K562 (cell line): ENCODE measurements at regions not wholly inside any gene's neighbourhood (a gene's known extent, or its start where the extent isn't known, plus 50 kb on each side); places are given as distances from the start of the nearest gene placed in this dataset.

Source experiments
- ATAC-seq: fragments of 200-7000 bp; cut with Tn5 transposase; 3 replicates; pipeline ENCODE4 v1.9.1; 2020; ENCODE audit warnings: moderate library complexity
- BruUV-seq: library from RNA; stranded (reverse); fragments of 400-500 nt; replicated peaks from 2 replicates; lab custom pipeline; 2021; lab: Mats Ljungman, UMichigan
- CTCF ChIA-PET: fragments of 300-600 bp; formaldehyde crosslinking; extraction: SDS; loops from one replicate; lab custom pipeline; 2021; ENCODE audit warnings: low intra/inter-chr PET ratio; lab: Yijun Ruan, JAX
- POLR2A ChIA-PET: fragments of 300-600, 350-650 bp; sonication (Branson Sonifier 250); formaldehyde crosslinking; extraction: SDS; loops from one replicate; lab custom pipeline; 2021; ENCODE audit warnings: antibody characterized with exemption, inconsistent platforms; lab: Yijun Ruan, JAX
- DNase-seq, 4 experiments: peaks; one replicate each; pipeline versions ENCODE4 v3.0.0 to v3.0.0-alpha.2; 2011 to 2018; ENCODE audit warnings: low spot score in 3 of 4, mixed read lengths in 3 of 4; ENCODE audit errors: extremely low read depth in 1 of 4
- FAIRE-seq: peaks from 2 replicates; lab custom pipeline; 2011; peaks lifted over from hg19 to GRCh38; lab: Jason Lieb, UNC
- H2AFZ ChIP-seq: 2 replicates; pipeline ENCODE4 v1.6.0; 2011; ENCODE audit warnings: low read depth, low read length, control low read depth, inconsistent platforms
- H3K27ac ChIP-seq: fragments of 200-600 bp; 3 replicates; pipeline ENCODE4 v1.8.0; 2011; ENCODE audit warnings: low read depth, mild to moderate bottlenecking, control low read depth, inconsistent platforms, low read length, moderate library complexity, mixed read lengths; ENCODE audit errors: extremely low read depth
- H3K27me3 ChIP-seq, 2 experiments: fragments of 300-600 bp in 1 of 2; 2 replicates in 1 of 2; 3 replicates in 1 of 2; pipeline versions ENCODE4 v1.6.0 to v1.8.0; 2011; ENCODE audit warnings: inconsistent platforms in 2 of 2, low read length in 2 of 2, mild to moderate bottlenecking in 1 of 2, mixed read lengths in 1 of 2, moderate library complexity in 1 of 2; ENCODE audit not compliant: control insufficient read depth in 2 of 2, insufficient read depth in 2 of 2
- H3K36me3 ChIP-seq: fragments of 300-600 bp; 3 replicates; pipeline ENCODE4 v1.8.0; 2011; ENCODE audit warnings: mild to moderate bottlenecking, low read length, inconsistent platforms; ENCODE audit not compliant: control insufficient read depth, insufficient read depth
- H3K4me1 ChIP-seq, 2 experiments: fragments of 200-600 bp in 1 of 2; replicated peaks in 1 of 2; 2 replicates in 1 of 2; 3 replicates in 1 of 2; pipeline versions ENCODE4 v1.5.1 to v1.8.0; 2011; ENCODE audit warnings: inconsistent platforms in 2 of 2, low read length in 2 of 2, mild to moderate bottlenecking in 1 of 2, mixed read lengths in 1 of 2, moderate library complexity in 1 of 2; ENCODE audit not compliant: control insufficient read depth in 2 of 2, insufficient read depth in 2 of 2
- H3K4me2 ChIP-seq: 2 replicates; pipeline ENCODE4 v1.6.1; 2011; ENCODE audit warnings: low read length, control low read depth, inconsistent platforms, mixed read lengths; ENCODE audit not compliant: insufficient read depth
- H3K4me3 ChIP-seq: fragments of 200-600 bp; sonication (generic), shearing (Covaris generic); 2 replicates; pipeline ENCODE4 v1.5.1; 2016; ENCODE audit warnings: control low read depth, inconsistent platforms
- H3K79me2 ChIP-seq: fragments of 200-600 bp; 3 replicates; pipeline ENCODE4 v1.8.0; 2011; ENCODE audit warnings: low read length, inconsistent platforms; ENCODE audit not compliant: control insufficient read depth, insufficient read depth
- H3K9ac ChIP-seq, 2 experiments: 2 replicates each; pipeline versions ENCODE4 v1.6.0 to v1.6.1; 2011; ENCODE audit warnings: low read depth in 2 of 2, low read length in 2 of 2, control low read depth in 1 of 2, inconsistent platforms in 1 of 2, mild to moderate bottlenecking in 1 of 2, mixed read lengths in 1 of 2; ENCODE audit not compliant: insufficient read depth in 1 of 2
- H3K9me1 ChIP-seq: one replicate; pipeline ENCODE4 v1.6.0; 2011; ENCODE audit warnings: inconsistent platforms, mild to moderate bottlenecking, low read length, moderate library complexity; ENCODE audit not compliant: control insufficient read depth, insufficient read depth
- H3K9me3 ChIP-seq: replicated peaks from 2 replicates; pipeline ENCODE4 v1.5.1; 2011; ENCODE audit warnings: low read depth, low read length, inconsistent platforms; ENCODE audit not compliant: control insufficient read depth, insufficient read depth
- H4K20me1 ChIP-seq: replicated peaks from 2 replicates; pipeline ENCODE4 v1.6.1; 2011; ENCODE audit warnings: low read length, inconsistent platforms, mixed read lengths; ENCODE audit not compliant: control insufficient read depth, insufficient read depth
- CBFA2T3 ChIP-seq: fragments of 450-650 bp; IDR thresholded peaks from 2 replicates; pipeline ENCODE4 v1.6.1; 2017
- CXXC5 ChIP-seq: fragments of 250-450 bp; sonication (Bioruptor Pico); IDR thresholded peaks from 2 replicates; pipeline ENCODE4 v1.8.0; 2022; ENCODE audit warnings: inconsistent platforms, mild to moderate bottlenecking, moderate library complexity
- EP400 ChIP-seq: fragments of 450-650 bp; IDR thresholded peaks from 2 replicates; pipeline ENCODE4 v1.6.1; 2017; ENCODE audit warnings: antibody characterized with exemption, mild to moderate bottlenecking, moderate library complexity
- HMG20B ChIP-seq: fragments of 250-450 bp; sonication (Bioruptor Pico); IDR thresholded peaks from 2 replicates; pipeline ENCODE4 v1.5.0; 2021; ENCODE audit warnings: mild to moderate bottlenecking
- ILK ChIP-seq: fragments of 450-650 bp; IDR thresholded peaks from 2 replicates; pipeline ENCODE4 v1.6.1; 2016; ENCODE audit warnings: missing genetic modification characterization, low read depth, mild to moderate bottlenecking, missing compliant biosample characterization, moderate library complexity, borderline replicate concordance
- KLF16 ChIP-seq: IDR thresholded peaks from 2 replicates; pipeline ENCODE4 v1.6.1; 2016; ENCODE audit warnings: antibody characterized with exemption
- MAFK ChIP-seq: IDR thresholded peaks from 2 replicates; pipeline ENCODE4 v1.6.1; 2011; ENCODE audit warnings: low read length, improper control_type of control experiment
- POLR2G ChIP-seq: fragments of 200-400 bp; formaldehyde crosslinking; IDR thresholded peaks from 2 replicates; pipeline ENCODE4 v1.6.1; 2017; ENCODE audit warnings: low read depth, mild to moderate bottlenecking, antibody characterized with exemption, low read length, moderate library complexity
- POU5F1 ChIP-seq: fragments of 150-350 bp; IDR thresholded peaks from 2 replicates; pipeline ENCODE4 v1.6.1; 2014; ENCODE audit warnings: borderline replicate concordance, low read length, low read depth, mild to moderate bottlenecking; ENCODE audit not compliant: partially characterized antibody
- TAF1 ChIP-seq: IDR thresholded peaks from 2 replicates; pipeline ENCODE4 v1.6.1; 2011; ENCODE audit warnings: mild to moderate bottlenecking, low read length, moderate library complexity; ENCODE audit not compliant: insufficient read depth, control insufficient read depth, severe bottlenecking; ENCODE audit errors: extremely low read depth
- ZNF444 ChIP-seq: fragments of 250-450 bp; sonication (Bioruptor Pico); IDR thresholded peaks from 2 replicates; pipeline ENCODE4 v1.4.0; 2020; ENCODE audit warnings: mild to moderate bottlenecking, moderate library complexity
- ZNF586 ChIP-seq: fragments of 450-650 bp; formaldehyde crosslinking; conservative IDR thresholded peaks from 2 replicates; pipeline ENCODE4 v1.4.0; 2020; ENCODE audit warnings: mild to moderate bottlenecking, moderate library complexity
- ZSCAN29 ChIP-seq: fragments of 450-650 bp; IDR thresholded peaks from 2 replicates; pipeline ENCODE4 v1.6.1; 2017
- WGBS: fragments of 100-300 bp; shearing (Covaris generic); methylation state at CpG from one replicate; pipeline ENCODE4 v1.1.6; 2016; ENCODE audit warnings: low coverage, mixed read lengths; ENCODE audit not compliant: insufficient coverage; ENCODE audit errors: missing lambda C conversion rate; 5-methylcytosine and 5-hydroxymethylcytosine counted together
- in situ Hi-C: fragments of 300-500 bp; cut with MboI; formaldehyde crosslinking; loops from 4 replicates; pipeline ENCODE4 v1.15.0; 2018; ENCODE audit warnings: inconsistent platforms, mixed read lengths
- intact Hi-C: fragments of 100-400 bp; cut with micrococcal nuclease; formaldehyde crosslinking; loops from 2 replicates; pipeline ENCODE4 v1.14.2; 2022
- TF ChIP-seq, protein P1 (sequence below): fragments of 250-450 bp; sonication (Bioruptor Pico); IDR thresholded peaks from 2 replicates; pipeline ENCODE4 v1.4.0; 2020; ENCODE audit warnings: mild to moderate bottlenecking
- TF ChIP-seq, protein P2 (sequence below): sonication (generic); formaldehyde crosslinking; IDR thresholded peaks from 2 replicates; pipeline ENCODE4 v1.9.0; 2022; ENCODE audit warnings: mild to moderate bottlenecking, missing genetic modification reagents

DNA sequence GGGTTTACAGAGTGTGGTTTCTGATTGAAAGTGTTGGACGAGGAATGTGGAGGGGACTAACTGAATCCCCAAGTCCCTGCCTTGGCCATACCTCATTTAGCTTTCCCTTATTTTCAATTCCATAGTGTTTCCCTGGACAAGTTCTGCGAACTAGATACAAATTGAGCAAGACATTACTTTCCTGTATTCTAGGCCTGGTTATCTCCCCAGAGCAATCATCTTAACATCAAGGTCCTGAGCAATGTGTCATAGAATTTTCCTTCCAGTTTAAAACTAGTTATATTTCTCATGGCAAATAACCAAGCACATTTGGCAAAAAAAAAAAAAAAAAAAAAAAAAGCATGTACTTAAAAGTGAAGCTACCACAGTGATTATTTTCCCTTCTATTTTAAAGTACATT, 330.1 kb downstream of the CDH11 start:
- no TSS peak for BruUV-seq
- Histone ChIP-seq H3K4me3 (no peak overlapping the region), H3K27ac (no peak overlapping the region), H3K9me3 (peaks cover 2% of the 10 kb centered on the region; the same call in 1 of the 2 replicates), H3K4me1 (no peaks in the 10 kb centered on the region), H3K9ac (no peak overlapping the region), H3K79me2 (no peaks in the 10 kb centered on the region), H2AFZ (no peak overlapping the region), H3K4me2 (no peak overlapping the region), H3K27me3 (no peaks in the 10 kb centered on the region), H4K20me1 (no peaks in the 10 kb centered on the region), H3K9me1 (no peaks in the 10 kb centered on the region), H3K36me3 (no peaks in the 10 kb centered on the region)
- no peak for DNase-seq
- ChIA-PET CTCF (no interaction called here), POLR2A (no interaction called here)
- intact Hi-C loops (no loop called here), in situ Hi-C loops (no loop called here)
- TF ChIP-seq, protein P1, sequence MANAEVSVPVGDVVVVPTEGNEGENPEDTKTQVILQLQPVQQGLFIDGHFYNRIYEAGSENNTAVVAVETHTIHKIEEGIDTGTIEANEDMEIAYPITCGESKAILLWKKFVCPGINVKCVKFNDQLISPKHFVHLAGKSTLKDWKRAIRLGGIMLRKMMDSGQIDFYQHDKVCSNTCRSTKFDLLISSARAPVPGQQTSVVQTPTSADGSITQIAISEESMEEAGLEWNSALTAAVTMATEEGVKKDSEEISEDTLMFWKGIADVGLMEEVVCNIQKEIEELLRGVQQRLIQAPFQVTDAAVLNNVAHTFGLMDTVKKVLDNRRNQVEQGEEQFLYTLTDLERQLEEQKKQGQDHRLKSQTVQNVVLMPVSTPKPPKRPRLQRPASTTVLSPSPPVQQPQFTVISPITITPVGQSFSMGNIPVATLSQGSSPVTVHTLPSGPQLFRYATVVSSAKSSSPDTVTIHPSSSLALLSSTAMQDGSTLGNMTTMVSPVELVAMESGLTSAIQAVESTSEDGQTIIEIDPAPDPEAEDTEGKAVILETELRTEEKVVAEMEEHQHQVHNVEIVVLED (CRISPR knock-in tag), result no peak
- no peak for FAIRE-seq
- no peak for ATAC-seq
- 0% methylated on average over 2 of the region's 2 CpGs for WGBS

DNA sequence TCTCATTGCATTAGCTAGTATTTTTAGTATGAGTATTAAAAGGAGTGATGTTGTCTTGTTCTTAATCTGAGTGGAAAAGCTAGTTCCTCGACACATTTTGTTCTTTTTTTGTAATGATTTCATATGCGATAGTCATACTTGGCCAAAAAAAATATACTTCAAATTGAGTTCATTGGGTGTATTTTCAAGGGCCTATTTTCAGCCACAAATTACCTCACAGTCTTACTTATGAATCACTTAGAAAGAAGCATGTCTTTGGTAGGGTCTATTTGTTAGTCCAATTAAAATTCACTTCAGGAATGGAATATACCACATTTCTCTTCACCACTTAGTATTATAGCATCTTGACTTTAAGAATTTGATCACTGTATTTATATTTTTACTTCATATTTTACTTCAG, 337.2 kb downstream of the CDH11 start:
- DNase-seq, result no peak
- no peaks in the 10 kb centered on the region for H3K9me3 ChIP-seq
- intact Hi-C loops (no loop called here), in situ Hi-C loops (no loop called here)
- no peaks in the 10 kb centered on the region for H3K79me2 ChIP-seq
- H2AFZ ChIP-seq, result no peak overlapping the region
- H3K4me1 ChIP-seq, result no peaks in the 10 kb centered on the region
- CTCF ChIA-PET, result no interaction called here
- H3K36me3 ChIP-seq, result no peaks in the 10 kb centered on the region
- 0% methylated on average over 2 of the region's 2 CpGs for WGBS
- FAIRE-seq, result no peak
- BruUV-seq, result no TSS peak
- ATAC-seq, result no peak
- H3K27me3 ChIP-seq, result no peaks in the 10 kb centered on the region
- H3K9me1 ChIP-seq, result no peaks in the 10 kb centered on the region
- H3K4me3 ChIP-seq, result no peak overlapping the region
- H3K9ac ChIP-seq, result no peak overlapping the region
- no peaks in the 10 kb centered on the region for H4K20me1 ChIP-seq
- H3K27ac ChIP-seq, result no peak overlapping the region
- H3K4me2 ChIP-seq, result no peak overlapping the region
- POLR2A ChIA-PET, result no interaction called here
- TF ChIP-seq POLR2G (no peak), ZSCAN29 (no peak), MAFK (no peak), CXXC5 (no peak), EP400 (no peak), ZNF444 (CRISPR knock-in tag) (no peak), CBFA2T3 (no peak), KLF16 (no peak), TAF1 (no peak), POU5F1 (no peak), ZNF586 (CRISPR knock-in tag) (no peak), ILK (tag) (no peak), HMG20B (CRISPR knock-in tag) (no peak)
- TF ChIP-seq, protein P2, sequence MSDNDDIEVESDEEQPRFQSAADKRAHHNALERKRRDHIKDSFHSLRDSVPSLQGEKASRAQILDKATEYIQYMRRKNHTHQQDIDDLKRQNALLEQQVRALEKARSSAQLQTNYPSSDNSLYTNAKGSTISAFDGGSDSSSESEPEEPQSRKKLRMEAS (CRISPR knock-in tag), result no peak
